ENCODE measurements at regions not wholly inside any gene's neighbourhood (a gene's known extent, or its start where the extent isn't known, plus 50 kb on each side); places are given as distances from the start of the nearest gene placed in this dataset.

DNA sequence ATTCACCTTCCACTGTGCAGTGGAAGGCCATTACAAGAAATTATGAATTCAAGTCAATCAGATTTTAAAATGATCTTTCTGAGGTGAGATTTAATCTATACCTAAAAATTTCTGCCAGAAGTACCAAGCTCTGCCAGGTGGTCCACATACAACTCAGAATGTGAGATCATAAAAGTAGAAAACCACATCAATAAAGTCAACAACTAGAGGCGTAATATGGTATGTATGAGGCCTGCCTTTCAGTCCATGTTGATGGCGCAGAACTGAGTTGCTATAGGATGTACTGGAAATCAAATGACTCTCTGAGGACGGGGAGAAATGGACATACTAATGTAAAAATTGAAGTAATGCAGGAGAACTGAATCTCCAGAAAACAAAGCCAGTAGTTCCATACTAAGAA is 163.8 kb upstream of the FBXL4 start:
- Mint-ChIP-seq H3K27me3 (ENCODE audit: insufficient read depth, unreplicated experiment) (peaks cover 15% of the 10 kb centered on the region), H3K4me1 (ENCODE audit: low read depth, unreplicated experiment) (no peaks in the 10 kb centered on the region), H3K27ac (ENCODE audit: unreplicated experiment) (no peak overlapping the region), H3K4me3 (ENCODE audit: unreplicated experiment) (no peak overlapping the region), H3K36me3 (ENCODE audit: insufficient read depth, unreplicated experiment) (no peaks in the 10 kb centered on the region), H3K9me3 (ENCODE audit: unreplicated experiment) (no peaks in the 10 kb centered on the region)
- no peaks in the 10 kb centered on the region for H3K9me3 ChIP-seq
- no peak for DNase-seq
- H3K4me3 ChIP-seq (ENCODE audit: low read depth, low read length): no peak overlapping the region
- no peaks in the 10 kb centered on the region for H3K36me3 ChIP-seq (ENCODE audit: control insufficient read depth, insufficient read depth, low read length)
- no TSS peak for BruUV-seq (replicated peaks)
- TF ChIP-seq CTCF (IDR thresholded peaks at IDR 0.05; ENCODE audit: insufficient read depth in 1 of 2, low read depth in 1 of 2, low read length in 1 of 2, severe bottlenecking in 1 of 2, unreplicated experiment in 1 of 2): no peak
- intact Hi-C loops (cut with micrococcal nuclease; ENCODE audit: unreplicated experiment): no loop called here
- no peaks in the 10 kb centered on the region for H3K27me3 ChIP-seq (replicated peaks; ENCODE audit: control insufficient read depth, insufficient read depth, low read length)
- CTCF ChIA-PET: no interaction called here
- POLR2A ChIA-PET: no interaction called here
- H3K4me1 ChIP-seq: no peaks in the 10 kb centered on the region

DNA sequence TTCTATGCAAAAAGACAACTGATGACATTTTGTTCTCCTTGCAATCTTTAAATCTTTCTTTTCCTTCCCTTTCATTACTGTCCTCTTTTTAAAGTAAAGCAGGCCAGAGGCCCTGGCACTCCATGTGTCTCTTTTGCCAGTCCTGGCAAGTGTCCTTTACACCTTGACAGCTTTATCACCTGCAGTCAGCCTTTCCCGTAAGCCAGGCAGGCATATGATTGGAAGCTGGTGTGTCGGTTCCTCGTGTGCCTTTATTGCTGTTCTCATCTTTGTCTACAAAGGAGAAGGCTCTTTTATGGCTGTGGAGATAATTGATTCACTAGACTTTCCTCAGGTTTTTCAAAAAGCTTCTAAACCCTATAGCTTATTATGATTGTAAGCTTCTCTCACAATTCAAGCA is 162.3 kb upstream of the FBXL4 start:
- Histone ChIP-seq H3K9me3 (no peaks in the 10 kb centered on the region), H3K36me3 (ENCODE audit: control insufficient read depth, insufficient read depth, low read length) (no peaks in the 10 kb centered on the region), H3K4me1 (no peaks in the 10 kb centered on the region), H3K27me3 (replicated peaks; ENCODE audit: control insufficient read depth, insufficient read depth, low read length) (no peaks in the 10 kb centered on the region), H3K4me3 (ENCODE audit: low read depth, low read length) (no peak overlapping the region)
- H3K27me3 Mint-ChIP-seq (ENCODE audit: insufficient read depth, unreplicated experiment): peaks cover 9% of the 10 kb centered on the region
- H3K4me1 Mint-ChIP-seq (ENCODE audit: low read depth, unreplicated experiment): no peaks in the 10 kb centered on the region
- H3K4me3 Mint-ChIP-seq (ENCODE audit: unreplicated experiment): no peak overlapping the region
- BruUV-seq (replicated peaks): no TSS peak
- no peak for TF ChIP-seq CTCF (IDR thresholded peaks at IDR 0.05; ENCODE audit: insufficient read depth in 1 of 2, low read depth in 1 of 2, low read length in 1 of 2, severe bottlenecking in 1 of 2, unreplicated experiment in 1 of 2)
- no peaks in the 10 kb centered on the region for H3K9me3 Mint-ChIP-seq (ENCODE audit: unreplicated experiment)
- intact Hi-C loops (cut with micrococcal nuclease; ENCODE audit: unreplicated experiment): no loop called here
- H3K27ac Mint-ChIP-seq (ENCODE audit: unreplicated experiment): no peak overlapping the region
- no peaks in the 10 kb centered on the region for H3K36me3 Mint-ChIP-seq (ENCODE audit: insufficient read depth, unreplicated experiment)
- POLR2A ChIA-PET: no interaction called here
- CTCF ChIA-PET: no interaction called here
- DNase-seq: no peak

DNA sequence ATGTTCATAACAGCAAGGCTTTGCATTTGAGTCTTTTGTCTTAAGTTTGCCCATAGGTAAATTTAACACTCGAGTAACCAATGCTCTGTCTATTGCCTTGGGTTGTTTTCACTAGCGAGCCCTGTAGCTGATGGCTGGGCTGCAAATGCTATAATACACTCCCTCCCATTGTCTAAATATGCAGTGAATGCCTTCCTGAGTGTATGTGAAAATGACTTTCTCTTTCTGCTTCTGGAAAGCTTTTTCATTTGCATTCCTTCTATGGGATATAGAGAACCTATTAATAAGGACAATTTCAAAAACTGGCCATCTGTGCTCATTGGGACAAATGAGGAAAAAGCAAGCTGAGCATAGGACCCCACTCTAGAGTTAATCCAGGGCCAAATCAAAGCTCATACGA is 156.5 kb upstream of the FBXL4 start:
- no peak for DNase-seq
- H3K27ac Mint-ChIP-seq (ENCODE audit: unreplicated experiment): no peak overlapping the region
- H3K9me3 ChIP-seq: no peaks in the 10 kb centered on the region
- no peaks in the 10 kb centered on the region for H3K4me1 Mint-ChIP-seq (ENCODE audit: low read depth, unreplicated experiment)
- POLR2A ChIA-PET: no interaction called here
- H3K27me3 ChIP-seq (replicated peaks; ENCODE audit: control insufficient read depth, insufficient read depth, low read length): no peaks in the 10 kb centered on the region
- TF ChIP-seq CTCF (IDR thresholded peaks at IDR 0.05; ENCODE audit: insufficient read depth in 1 of 2, low read depth in 1 of 2, low read length in 1 of 2, severe bottlenecking in 1 of 2, unreplicated experiment in 1 of 2): no peak
- intact Hi-C loops (cut with micrococcal nuclease; ENCODE audit: unreplicated experiment): no loop called here
- H3K4me1 ChIP-seq: no peaks in the 10 kb centered on the region
- H3K27me3 Mint-ChIP-seq (ENCODE audit: insufficient read depth, unreplicated experiment): peaks cover 8% of the 10 kb centered on the region
- CTCF ChIA-PET: no interaction called here
- H3K36me3 ChIP-seq (ENCODE audit: control insufficient read depth, insufficient read depth, low read length): no peaks in the 10 kb centered on the region
- H3K4me3 Mint-ChIP-seq (ENCODE audit: unreplicated experiment): no peak overlapping the region
- BruUV-seq (replicated peaks): no TSS peak
- no peak overlapping the region for H3K4me3 ChIP-seq (ENCODE audit: low read depth, low read length)
- H3K9me3 Mint-ChIP-seq (ENCODE audit: unreplicated experiment): no peaks in the 10 kb centered on the region
- no peaks in the 10 kb centered on the region for H3K36me3 Mint-ChIP-seq (ENCODE audit: insufficient read depth, unreplicated experiment)
